Neural cell (in vitro differentiated cells): ENCODE measurements at regions not wholly inside any gene's neighbourhood (a gene's known extent, or its start where the extent isn't known, plus 50 kb on each side); places are given as distances from the start of the nearest gene placed in this dataset.

ENCODE experiments used
- H2AFZ ChIP-seq: fragments of 200-600, 300-800 bp; sonication (generic), shearing (Covaris generic); 2 replicates; pipeline ENCODE4 v1.6.0; 2014; ENCODE audit warnings: low read depth, mild to moderate bottlenecking, antibody characterized with exemption, low read length, moderate library complexity
- H3F3A ChIP-seq: fragments of 200-600 bp; shearing (Covaris generic); 2 replicates; pipeline ENCODE4 v1.6.1; 2016; ENCODE audit warnings: mild to moderate bottlenecking, moderate library complexity, mixed read lengths, antibody characterized with exemption, low read length; ENCODE audit not compliant: insufficient read depth, poor library complexity, severe bottlenecking
- H3K27ac ChIP-seq: fragments of 200-600, 300-800 bp; sonication (generic), shearing (Covaris generic); 2 replicates; pipeline ENCODE4 v1.5.1; 2014; ENCODE audit warnings: mild to moderate bottlenecking, low read length, moderate library complexity
- H3K27me3 ChIP-seq: fragments of 300-800, 200-600 bp; sonication (generic), shearing (Covaris generic); 2 replicates; pipeline ENCODE4 v1.6.0; 2014; ENCODE audit warnings: mild to moderate bottlenecking, low read depth, low read length, moderate library complexity; ENCODE audit not compliant: insufficient read depth
- H3K36me3 ChIP-seq: fragments of 300-800, 200-600 bp; sonication (generic), shearing (Covaris generic); 2 replicates; pipeline ENCODE4 v1.5.1; 2014; ENCODE audit warnings: mild to moderate bottlenecking, antibody characterized with exemption, low read length, moderate library complexity; ENCODE audit not compliant: insufficient read depth
- H3K4me2 ChIP-seq: fragments of 300-800, 200-600 bp; sonication (generic), shearing (Covaris generic); 2 replicates; pipeline ENCODE4 v1.6.0; 2014; ENCODE audit warnings: mild to moderate bottlenecking, low read length
- H3K4me3 ChIP-seq: fragments of 300-800, 200-600 bp; sonication (generic), shearing (Covaris generic); 2 replicates; pipeline ENCODE4 v1.5.1; 2014; ENCODE audit warnings: mild to moderate bottlenecking, low read length, moderate library complexity
- H3K79me2 ChIP-seq: fragments of 200-600 bp; shearing (Covaris generic); replicated peaks from 2 replicates; pipeline ENCODE4 v1.6.0; 2014; ENCODE audit warnings: mild to moderate bottlenecking, low read length, moderate library complexity; ENCODE audit not compliant: insufficient read depth
- H3K9ac ChIP-seq: fragments of 300-800, 200-600 bp; sonication (generic), shearing (Covaris generic); 2 replicates; pipeline ENCODE4 v1.6.1; 2016; ENCODE audit warnings: mild to moderate bottlenecking, low read length, mixed read lengths
- H3K9me2 ChIP-seq: fragments of 200-600 bp; shearing (Covaris generic); 2 replicates; pipeline ENCODE4 v1.6.1; 2016; ENCODE audit warnings: mild to moderate bottlenecking, low read length, mixed read lengths; ENCODE audit not compliant: insufficient read depth
- H3K9me3 ChIP-seq: fragments of 200-600, 300-800 bp; sonication (generic), shearing (Covaris generic); 2 replicates; pipeline ENCODE4 v1.6.1; 2016; ENCODE audit warnings: mild to moderate bottlenecking, mixed run types, low read length, moderate library complexity, mixed read lengths
- H4K20me1 ChIP-seq: fragments of 200-600 bp; shearing (Covaris generic); 2 replicates; pipeline ENCODE4 v1.6.1; 2016; ENCODE audit warnings: mild to moderate bottlenecking, mixed run types; ENCODE audit not compliant: insufficient read depth
- CTCF ChIP-seq: fragments of 450-650 bp; IDR thresholded peaks from 2 replicates; pipeline ENCODE4 v1.5.1; 2014; ENCODE audit warnings: antibody characterized with exemption, mild to moderate bottlenecking, moderate library complexity; ENCODE audit not compliant: poor library complexity, severe bottlenecking
- EP300 ChIP-seq: fragments of 450-650 bp; conservative IDR thresholded peaks from 2 replicates; pipeline ENCODE4 v1.6.1; 2014; ENCODE audit warnings: antibody characterized with exemption, mild to moderate bottlenecking, moderate library complexity; ENCODE audit not compliant: poor library complexity, severe bottlenecking
- EZH2 ChIP-seq: fragments of 200-600, 300-800 bp; shearing (Covaris generic), sonication (generic); IDR thresholded peaks from 2 replicates; pipeline ENCODE4 v1.6.1; 2014; ENCODE audit warnings: antibody characterized with exemption, low read length, borderline replicate concordance, mild to moderate bottlenecking; ENCODE audit not compliant: insufficient read depth, poor library complexity, severe bottlenecking
- MXI1 ChIP-seq: fragments of 450-650 bp; conservative IDR thresholded peaks from 2 replicates; pipeline ENCODE4 v1.6.1; 2014; ENCODE audit warnings: antibody characterized with exemption, mild to moderate bottlenecking; ENCODE audit not compliant: poor library complexity, severe bottlenecking
- POLR2AphosphoS5 ChIP-seq: IDR thresholded peaks from 2 replicates; pipeline ENCODE4 v1.6.1; 2012
- RAD21 ChIP-seq: fragments of 450-650 bp; conservative IDR thresholded peaks from 2 replicates; pipeline ENCODE4 v1.6.1; 2014; ENCODE audit warnings: antibody characterized with exemption, mild to moderate bottlenecking, moderate library complexity
- REST ChIP-seq: IDR thresholded peaks from 2 replicates; pipeline ENCODE4 v1.6.1; 2012; ENCODE audit warnings: borderline replicate concordance
- TAF1 ChIP-seq: IDR thresholded peaks from 2 replicates; pipeline ENCODE4 v1.6.1; 2012; ENCODE audit warnings: low read depth

- Histone ChIP-seq H3F3A (no peaks in the 10 kb centered on the region), H3K9me3 (no peaks in the 10 kb centered on the region), H3K27ac (no peak overlapping the region), H2AFZ (no peak overlapping the region), H3K4me2 (no peak overlapping the region), H3K79me2 (no peaks in the 10 kb centered on the region), H3K4me3 (no peak overlapping the region), H3K9me2 (no peaks in the 10 kb centered on the region), H3K36me3 (no peaks in the 10 kb centered on the region), H3K27me3 (no peaks in the 10 kb centered on the region), H3K9ac (no peak overlapping the region), H4K20me1 (no peaks in the 10 kb centered on the region)
- TF ChIP-seq TAF1, result no peak
- TF ChIP-seq EZH2, result no peak
- no peak for TF ChIP-seq RAD21
- TF ChIP-seq REST, result no peak
- TF ChIP-seq MXI1, result no peak
- no peak for TF ChIP-seq EP300
Observed at GRCh38 chr9:107949061-107949460, 459.5 kb upstream of the KLF4 start.

GRCh38 chr9:107948601-107949000 is 459.0 kb upstream of the KLF4 start:
- TF ChIP-seq CTCF, result no peak
- no peak for TF ChIP-seq RAD21
- TF ChIP-seq EP300, result no peak
- H3K36me3 ChIP-seq, result no peaks in the 10 kb centered on the region
- no peak overlapping the region for H3K4me2 ChIP-seq
- H4K20me1 ChIP-seq, result no peaks in the 10 kb centered on the region
- H3F3A ChIP-seq, result no peaks in the 10 kb centered on the region
- H3K27me3 ChIP-seq, result no peaks in the 10 kb centered on the region
- H2AFZ ChIP-seq, result no peak overlapping the region
- H3K79me2 ChIP-seq, result no peaks in the 10 kb centered on the region
- H3K4me3 ChIP-seq, result no peak overlapping the region
- no peaks in the 10 kb centered on the region for H3K9me3 ChIP-seq
- no peaks in the 10 kb centered on the region for H3K9me2 ChIP-seq
- no peak overlapping the region for H3K9ac ChIP-seq
- H3K27ac ChIP-seq, result no peak overlapping the region

GRCh38 chr9:107948086-107948485 is 458.5 kb upstream of the KLF4 start:
- no peak overlapping the region for H3K9ac ChIP-seq
- H3K4me2 ChIP-seq, result no peak overlapping the region
- H3K4me3 ChIP-seq, result no peak overlapping the region
- H3K79me2 ChIP-seq, result no peaks in the 10 kb centered on the region
- no peaks in the 10 kb centered on the region for H3K9me2 ChIP-seq
- TF ChIP-seq RAD21 (no peak), TAF1 (no peak), REST (no peak), POLR2AphosphoS5 (no peak), CTCF (no peak), EZH2 (no peak), EP300 (no peak), MXI1 (no peak)
- H2AFZ ChIP-seq, result no peak overlapping the region
- H3K9me3 ChIP-seq, result no peaks in the 10 kb centered on the region
- no peaks in the 10 kb centered on the region for H3K27me3 ChIP-seq
- H3K36me3 ChIP-seq, result no peaks in the 10 kb centered on the region
- no peaks in the 10 kb centered on the region for H4K20me1 ChIP-seq
- no peaks in the 10 kb centered on the region for H3F3A ChIP-seq
- H3K27ac ChIP-seq, result no peak overlapping the region
